ENCODE measurements at regions not wholly inside any gene's neighbourhood (a gene's known extent, or its start where the extent isn't known, plus 50 kb on each side); places are given as distances from the start of the nearest gene placed in this dataset.

- TF ChIP-seq CHD7 (IDR thresholded peaks at IDR 0.05; ENCODE audit: insufficient replicate concordance, low read length): no peak
These were observed 322.3 kb upstream of the TCF4 start (continued) for GRCh38 chr18:55910296-55910695.

Data from H1 (cell line).